GM19452 (cell line): ENCODE measurements at regions not wholly inside any gene's neighbourhood (a gene's known extent, or its start where the extent isn't known, plus 50 kb on each side); places are given as distances from the start of the nearest gene placed in this dataset.
"Not testable (repeated sequence)": the region's sequence is repeated elsewhere in the genome, so short reads cannot be mapped to it uniquely, and the experiment has no call there.

Experiments
- ATAC-seq: cut with Tn5 transposase; IDR thresholded peaks from one replicate; pipeline ENCODE4 v1.9.1; 2021; ENCODE audit not compliant: unreplicated experiment

DNA sequence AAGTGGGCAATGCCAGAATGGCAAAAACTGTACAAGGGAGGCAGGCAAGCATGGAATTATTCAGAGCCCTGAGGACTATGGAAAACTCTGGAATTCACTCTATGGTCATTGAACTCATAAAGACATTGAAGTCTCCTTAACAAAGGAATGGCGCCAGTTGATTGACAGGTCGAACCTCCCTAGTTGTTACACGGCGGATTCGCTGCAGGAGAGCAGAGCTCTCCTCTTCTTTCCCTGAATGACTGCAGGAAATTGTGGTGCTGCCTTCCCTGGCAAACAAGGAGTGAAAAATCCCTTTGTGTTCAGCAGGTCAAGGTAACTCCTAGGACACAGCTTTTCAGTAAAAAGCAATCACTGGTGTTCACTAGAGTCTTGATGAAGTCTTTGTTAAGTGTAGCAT is 732.8 kb upstream of the FRG1 start:
- no peak for ATAC-seq

DNA sequence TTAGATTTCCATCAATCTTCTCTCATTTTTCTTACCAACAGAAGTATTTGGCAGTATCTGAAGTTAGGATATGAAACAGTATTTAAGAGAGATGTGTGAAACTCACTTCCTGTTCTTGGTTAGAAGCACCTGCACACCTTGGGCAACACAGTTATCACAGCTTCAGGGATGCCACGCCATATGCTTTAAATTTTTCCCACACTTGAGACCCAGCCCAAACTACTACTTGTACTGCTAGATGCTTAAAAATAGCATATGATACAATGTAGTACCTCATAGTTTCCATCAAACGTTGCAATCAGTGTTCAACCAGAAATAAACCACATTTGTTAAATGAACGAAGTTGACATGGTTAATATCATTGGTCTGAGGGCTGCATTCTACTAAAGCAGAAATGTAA is 725.1 kb upstream of the FRG1 start:
- no peak for ATAC-seq

DNA sequence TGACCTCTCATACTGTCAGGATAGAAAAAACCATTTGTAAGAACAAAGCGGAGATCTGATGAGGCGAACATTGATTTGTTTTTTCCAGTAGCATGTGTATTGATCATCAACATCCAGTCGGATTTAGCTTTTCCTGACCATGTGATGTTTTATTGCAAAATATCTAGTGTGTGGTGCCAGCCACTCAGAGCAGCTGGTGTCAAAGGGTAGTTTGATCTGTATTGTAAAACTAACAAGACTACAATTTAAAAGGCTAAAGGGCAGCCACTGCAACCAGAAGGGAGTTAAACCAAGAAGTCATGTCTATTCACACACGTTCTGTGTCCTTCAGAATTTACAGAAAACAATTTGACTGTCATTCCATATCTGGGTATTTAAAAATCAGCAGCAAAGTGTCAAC is 719.0 kb upstream of the FRG1 start:
- no peak for ATAC-seq

DNA sequence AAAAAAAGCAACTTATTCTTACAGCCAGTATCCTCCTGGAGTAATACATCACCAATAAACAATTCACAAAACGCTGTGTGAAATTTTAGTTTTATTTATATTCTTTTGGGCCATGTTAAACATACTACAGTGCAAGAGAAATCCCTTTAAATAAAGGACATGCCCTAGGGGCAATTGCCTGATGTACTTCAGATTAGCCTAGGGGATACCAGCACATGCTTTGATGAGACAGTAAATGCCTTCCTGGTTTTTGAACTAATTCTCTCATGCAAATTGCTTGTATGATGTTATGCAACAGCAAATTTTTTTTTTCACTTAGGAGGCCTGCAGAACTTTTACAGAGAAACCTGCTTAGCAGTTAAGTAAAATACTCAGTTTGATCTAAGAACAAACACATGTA is 711.9 kb upstream of the FRG1 start:
- ATAC-seq = no peak

DNA sequence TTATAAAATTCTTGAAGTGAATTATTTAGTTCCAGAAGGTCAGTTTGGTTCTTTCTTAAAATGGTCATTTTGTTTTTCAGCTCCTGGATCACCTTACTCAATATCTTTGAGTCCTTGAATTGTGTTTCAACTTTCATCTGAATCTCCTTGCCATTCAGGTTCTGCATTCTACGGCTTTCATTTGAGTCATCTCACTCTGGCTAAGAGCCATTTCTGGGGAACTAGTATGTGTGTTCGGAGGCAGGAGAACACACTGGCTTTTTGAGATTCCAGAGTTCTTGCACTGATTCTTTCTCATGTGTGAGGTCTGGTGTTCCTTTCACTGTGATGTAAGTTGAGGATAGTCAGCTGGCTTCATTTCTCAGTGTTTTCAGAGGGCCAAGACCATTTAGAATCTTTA is 708.4 kb upstream of the FRG1 start:
- ATAC-seq = no peak

DNA sequence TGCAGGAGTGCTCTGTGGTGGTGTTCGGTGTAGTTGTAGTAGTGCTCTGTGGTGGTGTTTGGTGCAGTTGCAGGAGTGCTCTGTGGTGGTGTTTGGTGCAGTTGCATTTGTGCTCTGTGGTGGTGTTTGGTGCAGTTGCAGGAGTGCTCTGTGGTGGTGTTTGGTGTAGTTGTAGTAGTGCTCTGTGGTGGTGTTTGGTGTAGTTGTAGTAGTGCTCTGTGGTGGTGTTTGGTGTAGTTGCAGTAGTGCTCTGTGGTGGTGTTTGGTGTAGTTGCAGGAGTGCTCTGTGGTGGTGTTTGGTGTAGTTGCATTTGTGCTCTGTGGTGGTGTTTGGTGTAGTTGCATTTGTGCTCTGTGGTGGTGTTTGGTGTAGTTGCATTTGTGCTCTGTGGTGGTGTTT is 706.9 kb upstream of the FRG1 start:
- ATAC-seq = not testable (repeated sequence)

DNA sequence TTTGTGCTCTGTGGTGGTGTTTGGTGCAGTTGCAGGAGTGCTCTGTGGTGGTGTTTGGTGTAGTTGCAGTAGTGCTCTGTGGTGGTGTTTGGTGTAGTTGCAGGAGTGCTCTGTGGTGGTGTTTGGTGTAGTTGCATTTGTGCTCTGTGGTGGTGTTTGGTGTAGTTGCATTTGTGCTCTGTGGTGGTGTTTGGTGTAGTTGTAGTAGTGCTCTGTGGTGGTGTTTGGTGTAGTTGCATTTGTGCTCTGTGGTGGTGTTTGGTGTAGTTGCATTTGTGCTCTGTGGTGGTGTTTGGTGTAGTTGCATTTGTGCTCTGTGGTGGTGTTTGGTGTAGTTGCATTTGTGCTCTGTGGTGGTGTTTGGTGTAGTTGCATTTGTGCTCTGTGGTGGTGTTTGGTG is 705.7 kb upstream of the FRG1 start:
- ATAC-seq = not testable (repeated sequence)

DNA sequence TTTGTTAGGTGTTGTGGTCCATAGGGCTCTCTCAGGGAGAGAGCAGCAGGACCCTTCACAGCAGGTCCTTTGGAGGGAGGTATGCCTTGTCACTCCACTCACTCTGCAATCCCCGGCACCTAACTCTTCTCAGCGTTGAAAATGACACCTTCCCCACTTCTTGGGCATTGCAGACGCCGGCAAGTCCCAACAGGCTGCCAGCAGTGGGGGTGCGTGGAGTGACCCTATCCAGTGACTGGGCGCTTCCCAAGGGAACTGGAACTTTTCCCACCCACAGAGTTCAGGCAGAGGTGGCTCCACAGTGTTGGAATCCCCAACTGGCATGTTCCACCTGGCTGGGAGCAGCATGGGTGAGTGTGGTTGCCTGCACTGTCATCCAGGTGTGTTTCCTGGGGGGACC is 705.1 kb upstream of the FRG1 start:
- no peak for ATAC-seq

DNA sequence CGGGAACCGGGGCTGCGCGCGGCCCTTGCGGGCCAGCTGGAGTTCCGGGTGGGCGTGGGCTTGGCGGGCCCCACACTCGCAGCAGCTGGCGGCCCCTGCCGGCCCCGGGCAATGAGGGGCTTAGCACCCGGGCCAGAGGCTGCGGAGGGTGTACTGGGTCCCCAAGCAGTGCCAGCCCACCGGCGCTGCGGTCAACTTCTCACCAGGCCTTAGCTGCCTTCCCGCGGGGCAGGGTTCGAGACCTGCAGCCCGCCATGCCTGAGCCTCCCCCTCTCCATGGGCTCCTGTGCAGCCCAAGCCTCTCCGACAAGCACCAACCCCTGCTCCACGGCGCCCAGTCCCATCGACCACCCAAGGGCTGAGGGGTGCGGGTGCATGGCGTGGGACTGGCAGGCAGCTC is 704.4 kb upstream of the FRG1 start:
- not testable (repeated sequence) for ATAC-seq

DNA sequence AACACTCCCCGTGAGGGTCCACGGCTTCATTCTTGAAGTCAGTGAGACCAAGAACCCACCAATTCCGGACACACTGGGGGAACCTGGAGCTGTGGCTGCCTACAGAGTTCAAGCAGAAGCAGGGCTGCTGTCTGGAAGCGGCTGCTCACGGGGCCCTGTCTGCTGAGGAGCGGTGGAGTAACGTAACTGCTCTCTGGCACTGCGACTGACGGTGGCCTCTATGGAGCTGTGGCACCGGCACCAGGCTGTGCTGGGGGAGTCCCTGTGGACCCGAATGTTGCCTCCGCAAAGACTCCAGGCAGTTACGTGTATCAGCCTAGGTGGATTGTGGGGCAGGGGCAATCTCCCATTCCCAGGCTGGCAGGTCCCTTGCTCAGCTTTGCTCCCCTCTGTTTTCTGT is 703.3 kb upstream of the FRG1 start:
- ATAC-seq = no peak

DNA sequence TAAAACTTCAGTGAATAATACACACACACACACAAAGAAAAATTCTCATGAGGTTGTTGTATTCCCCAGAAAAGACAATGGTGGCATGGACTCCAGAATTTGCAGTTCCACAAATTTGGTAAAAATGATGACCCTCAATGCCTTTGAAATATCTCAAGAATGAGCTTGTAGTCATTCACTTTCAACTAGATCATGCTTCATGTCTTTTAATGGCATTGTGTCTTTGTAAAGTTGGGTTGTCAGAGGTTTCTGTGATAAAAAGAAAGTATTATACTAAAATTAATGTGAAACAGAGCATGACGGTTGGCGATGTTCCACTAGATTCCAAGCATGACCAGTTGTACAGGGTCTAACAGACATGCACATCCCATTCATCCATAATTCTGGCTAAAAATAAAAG is 685.0 kb upstream of the FRG1 start:
- ATAC-seq = no peak

DNA sequence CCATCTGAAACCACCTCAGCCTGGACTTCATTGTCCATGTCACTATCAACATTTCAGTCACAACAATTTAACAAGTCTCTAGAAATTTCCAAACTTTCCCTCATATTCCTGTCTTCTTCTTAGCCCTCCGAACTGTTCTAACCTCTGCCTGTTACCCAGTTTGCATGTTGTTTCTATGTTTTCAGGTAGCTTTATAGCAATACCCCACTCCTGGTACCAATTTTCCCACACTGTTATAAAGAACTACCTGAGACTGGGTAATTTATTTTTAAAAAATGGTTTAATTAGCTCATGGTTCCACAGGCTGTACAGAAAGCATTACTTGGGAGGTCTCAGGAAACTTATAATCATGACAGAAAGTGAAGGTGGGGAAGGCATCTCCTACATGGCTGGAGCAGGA is 679.2 kb upstream of the FRG1 start:
- no peak for ATAC-seq

DNA sequence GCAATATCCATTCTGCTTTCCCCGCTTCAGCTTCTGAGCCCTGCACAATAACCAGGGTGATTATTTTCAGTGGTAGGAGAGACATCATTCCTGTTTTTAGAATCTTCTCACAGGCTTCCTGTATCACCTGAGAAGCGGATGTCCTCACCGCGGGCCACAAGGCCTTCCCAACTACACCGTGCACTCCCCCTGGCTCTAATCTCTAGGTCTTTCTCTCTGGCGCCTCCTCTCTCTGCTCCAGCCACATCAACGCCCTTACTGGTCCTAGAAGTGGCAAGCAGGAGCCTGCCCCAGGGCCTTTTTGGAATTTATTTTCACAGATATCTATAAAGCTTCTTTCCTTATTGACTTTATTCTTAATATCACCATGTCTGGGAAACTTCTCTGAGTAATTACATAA is 675.2 kb upstream of the FRG1 start:
- ATAC-seq = no peak

DNA sequence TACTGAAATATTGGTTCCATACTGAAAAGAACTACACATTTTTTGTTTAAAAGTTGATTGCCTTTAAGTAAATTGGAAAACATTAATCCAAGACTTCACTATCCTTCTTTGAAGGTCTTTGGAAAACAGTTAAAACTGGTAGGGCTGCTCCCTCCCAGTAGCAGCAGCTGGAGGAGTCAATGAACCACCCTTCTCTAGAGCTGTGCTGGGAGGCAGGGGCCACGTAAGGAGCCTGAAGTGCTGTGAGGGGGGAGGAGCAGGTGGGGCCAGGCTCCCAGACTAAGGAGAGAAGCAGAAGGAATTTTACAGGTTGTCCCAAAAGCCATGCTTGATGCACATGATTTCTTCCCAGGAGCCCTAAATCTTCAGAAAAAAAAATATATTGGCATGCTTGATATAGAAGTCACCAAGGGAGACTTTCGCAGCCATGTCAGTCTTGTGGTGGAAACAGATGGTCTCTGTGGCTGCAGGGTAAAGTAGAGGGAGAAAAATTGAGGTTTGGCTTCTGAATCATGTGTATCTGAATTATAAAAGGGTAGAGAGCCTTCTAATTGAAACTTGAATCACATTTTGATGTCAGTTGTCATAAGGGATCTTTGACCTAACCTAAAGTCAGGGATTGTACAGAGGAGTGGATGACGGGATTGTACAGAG is 673.2 kb upstream of the FRG1 start:
- no peak for ATAC-seq

DNA sequence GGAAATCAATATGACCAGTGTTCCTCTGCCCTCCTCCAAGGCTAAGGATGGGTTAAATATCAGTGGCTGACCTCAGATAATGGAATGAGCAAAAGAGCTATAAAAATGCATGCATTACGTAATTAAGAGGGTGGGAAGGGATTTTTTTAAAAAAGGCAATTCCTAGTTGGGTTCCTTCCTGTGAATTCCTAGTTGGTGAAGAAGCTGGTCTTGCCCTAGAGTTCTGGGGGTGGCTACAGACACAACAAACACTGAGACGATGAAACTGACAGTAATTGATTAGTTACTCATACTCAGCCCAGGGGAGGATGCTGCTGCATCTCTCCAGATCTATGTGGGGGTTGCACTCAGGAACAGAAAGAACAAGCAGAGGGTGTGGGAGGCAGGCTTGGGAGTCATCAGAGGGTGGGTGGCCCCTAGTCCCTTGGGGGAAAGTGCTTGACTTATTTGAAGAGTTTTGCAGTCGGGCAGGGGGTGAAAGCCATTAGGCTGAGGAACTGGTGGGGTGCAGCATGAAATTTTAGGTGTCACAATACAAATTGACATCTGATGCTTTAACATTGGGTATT is 662.0 kb upstream of the FRG1 start:
- ATAC-seq = no peak

DNA sequence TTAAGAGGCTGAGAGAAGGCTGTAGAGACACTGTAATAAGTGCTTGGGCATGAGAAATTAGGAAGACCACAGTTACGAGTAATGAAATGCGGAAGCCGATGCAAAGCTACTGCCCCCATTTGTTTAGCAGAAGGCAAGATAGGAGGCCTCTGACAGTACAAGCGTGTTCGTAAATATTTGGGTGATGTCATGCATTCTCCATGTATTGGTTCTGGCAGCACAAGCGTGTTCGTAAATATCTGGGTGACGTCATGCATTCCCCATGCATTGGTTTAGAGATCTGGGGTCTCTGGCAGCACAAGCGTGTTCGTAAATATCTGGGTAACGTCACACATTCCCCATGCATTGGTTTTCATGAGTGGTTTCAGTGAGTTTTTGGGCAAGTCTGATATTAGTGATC is 661.5 kb upstream of the FRG1 start:
- ATAC-seq = no peak

DNA sequence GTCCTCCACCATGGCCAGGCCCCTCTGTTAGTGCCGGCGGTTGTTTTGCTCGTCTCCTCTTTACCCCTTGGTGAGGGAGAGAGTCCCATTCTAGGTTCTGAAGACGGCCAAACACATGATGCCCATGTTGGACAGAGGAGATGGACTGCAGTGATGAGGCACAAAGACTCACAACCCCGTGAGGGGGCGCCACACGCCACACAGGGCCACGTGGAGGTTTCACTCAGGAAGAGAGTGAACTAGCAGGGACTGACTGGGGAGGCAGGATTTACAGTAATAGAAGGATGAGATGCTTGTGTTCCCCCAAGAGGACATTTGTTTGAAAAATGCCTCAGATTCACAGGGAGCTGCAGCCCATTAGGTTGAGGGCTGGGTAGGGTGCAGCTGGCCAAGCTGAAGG is 655.3 kb upstream of the FRG1 start:
- no peak for ATAC-seq

DNA sequence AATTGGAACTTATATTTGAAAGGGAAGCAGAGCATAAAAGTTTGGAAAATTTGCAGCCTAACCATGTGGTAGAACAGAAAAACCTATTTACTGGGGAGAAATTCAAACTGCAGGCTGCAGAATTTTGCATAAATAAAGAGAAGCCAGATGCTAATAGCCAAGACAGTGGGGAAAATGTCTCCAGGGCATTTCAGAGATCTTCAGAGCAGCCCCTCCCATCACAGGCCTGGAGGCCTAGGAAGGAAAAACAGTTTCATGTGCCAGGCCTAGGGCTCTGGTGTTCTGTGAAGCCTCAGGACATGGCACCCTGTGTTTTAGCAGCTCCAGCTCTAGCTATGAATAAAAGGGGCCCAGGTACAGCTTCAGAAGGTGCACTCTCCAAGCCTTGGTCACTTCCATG is 648.7 kb upstream of the FRG1 start:
- no peak for ATAC-seq

DNA sequence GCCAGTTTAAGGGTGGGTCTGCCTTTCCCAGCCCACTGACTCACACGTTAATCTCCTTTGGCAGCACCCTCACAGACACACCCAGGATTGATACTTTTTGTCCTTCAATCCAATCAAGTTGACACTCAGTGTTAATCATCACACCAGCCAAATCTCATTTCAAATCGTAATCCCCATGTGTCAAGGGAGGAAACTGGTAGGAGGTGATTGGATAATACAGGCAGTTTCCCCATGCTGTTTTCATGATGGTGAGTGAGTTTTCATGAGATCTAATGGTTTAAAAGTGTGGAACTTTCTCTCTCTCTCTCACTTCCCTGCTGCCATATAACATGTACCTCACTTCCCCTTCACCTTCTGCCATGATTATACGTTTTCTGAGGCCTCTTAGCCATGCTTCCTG is 647.2 kb upstream of the FRG1 start:
- no peak for ATAC-seq

DNA sequence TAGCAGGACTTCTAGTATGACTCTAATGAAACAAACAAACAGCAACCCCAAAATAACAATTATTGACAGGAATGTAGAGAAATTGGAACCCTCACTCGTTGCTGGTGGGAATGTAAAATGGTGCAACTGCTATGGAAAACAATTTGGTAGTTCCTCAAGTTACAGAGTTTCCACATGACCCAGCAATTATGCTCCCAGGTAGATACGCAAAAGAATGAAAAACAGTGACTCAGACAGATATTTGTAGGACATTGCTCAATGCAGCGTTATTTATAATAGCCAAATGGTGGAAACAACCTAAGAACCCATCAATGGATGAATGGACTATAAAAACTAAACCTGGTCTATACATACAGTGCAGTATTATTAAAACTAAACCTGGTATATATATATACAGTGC is 646.1 kb upstream of the FRG1 start:
- no peak for ATAC-seq

DNA sequence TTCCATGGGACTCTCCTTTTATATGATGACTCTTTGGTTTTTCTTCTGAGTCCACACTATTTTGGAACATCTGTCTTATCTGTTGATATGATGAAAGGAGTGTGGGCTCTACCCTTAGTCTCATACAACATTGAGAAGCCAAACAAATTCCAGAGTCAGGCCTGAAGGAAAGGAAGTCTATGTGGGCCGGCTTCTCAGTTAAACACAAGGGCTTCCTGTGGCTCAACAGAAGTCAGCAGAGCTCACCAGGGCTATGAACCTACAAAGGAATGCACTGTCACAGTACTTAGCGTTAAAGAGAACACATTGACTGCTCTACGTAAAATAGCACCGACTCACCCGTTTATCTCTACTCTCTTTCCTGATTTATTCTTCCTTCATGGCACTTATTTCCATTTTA is 641.0 kb upstream of the FRG1 start:
- no peak for ATAC-seq

DNA sequence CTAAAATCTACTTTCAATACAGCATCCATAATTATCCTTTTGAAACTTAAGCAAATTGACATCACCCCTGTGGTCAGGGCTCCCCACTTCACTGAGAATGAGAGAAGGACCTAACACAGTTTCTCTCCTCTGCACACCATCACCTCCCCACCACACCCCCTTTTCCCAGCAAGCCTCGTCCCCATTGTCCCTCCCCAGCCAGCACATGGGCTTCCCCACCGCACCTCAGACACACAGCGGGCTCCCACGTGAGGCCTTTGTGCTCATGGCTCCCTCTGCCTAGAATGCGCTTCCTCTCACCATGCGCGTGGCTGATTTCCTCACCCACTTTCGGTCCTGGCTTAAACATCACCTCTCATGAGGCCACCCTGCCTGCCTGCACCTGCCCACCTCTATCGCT is 639.0 kb upstream of the FRG1 start:
- ATAC-seq = no peak

DNA sequence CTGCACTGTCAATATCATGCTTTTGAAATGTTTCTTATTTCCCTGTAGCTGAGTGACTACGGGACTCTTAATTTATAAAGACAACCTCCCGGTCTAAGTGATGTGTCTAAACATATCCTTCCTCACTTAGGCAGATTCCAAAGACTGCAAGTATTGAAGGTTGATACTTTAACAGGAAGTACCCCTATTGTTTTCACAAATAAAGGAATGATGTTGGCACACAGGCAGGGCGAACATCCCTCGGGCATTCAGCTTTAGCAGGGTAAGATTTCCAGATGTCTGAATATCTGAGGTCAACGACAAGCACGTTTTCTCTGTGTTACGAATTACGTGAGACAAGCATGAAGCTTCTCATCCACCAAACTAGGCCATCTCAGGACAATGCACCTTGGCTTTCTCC is 638.0 kb upstream of the FRG1 start:
- no peak for ATAC-seq
